ENCODE measurements at regions not wholly inside any gene's neighbourhood (a gene's known extent, or its start where the extent isn't known, plus 50 kb on each side); places are given as distances from the start of the nearest gene placed in this dataset.

DNA sequence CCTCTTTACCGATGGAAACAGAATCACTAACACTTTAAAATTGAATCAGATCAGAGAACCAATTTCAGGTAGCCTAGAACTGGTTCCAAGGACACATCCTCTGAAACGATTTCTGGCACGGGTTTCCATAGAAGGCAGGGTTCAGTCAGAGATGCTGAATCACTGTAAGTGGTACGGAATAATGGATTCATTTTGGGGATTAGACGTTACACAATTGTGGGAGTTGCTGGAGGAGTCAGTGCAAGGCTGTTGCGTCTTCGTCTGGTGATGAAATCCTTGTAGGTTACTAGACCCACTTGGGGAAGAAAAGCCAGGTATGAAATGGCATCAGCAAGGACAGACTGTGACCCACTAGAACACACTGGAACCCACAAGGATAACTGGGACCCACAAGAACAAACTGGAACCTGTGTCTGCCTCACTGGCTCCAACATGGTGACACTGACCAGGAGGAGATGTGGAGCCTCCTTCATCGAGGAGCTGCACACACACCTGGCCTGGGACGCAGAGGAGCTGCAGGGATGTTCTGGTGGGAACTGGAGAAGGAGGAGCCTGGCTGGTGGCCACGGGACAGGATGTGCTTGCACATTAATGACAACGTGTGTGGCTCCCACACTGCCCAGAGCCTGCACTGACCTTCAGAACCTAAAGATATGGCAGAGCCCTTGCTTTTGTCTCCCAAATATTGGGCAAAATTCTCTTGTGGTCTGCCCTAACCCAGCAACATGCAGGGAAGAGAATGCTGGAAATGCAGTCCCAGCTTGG, 105.1 kb downstream of the TRAPPC11 start:
- DNase-seq = no peak

DNA sequence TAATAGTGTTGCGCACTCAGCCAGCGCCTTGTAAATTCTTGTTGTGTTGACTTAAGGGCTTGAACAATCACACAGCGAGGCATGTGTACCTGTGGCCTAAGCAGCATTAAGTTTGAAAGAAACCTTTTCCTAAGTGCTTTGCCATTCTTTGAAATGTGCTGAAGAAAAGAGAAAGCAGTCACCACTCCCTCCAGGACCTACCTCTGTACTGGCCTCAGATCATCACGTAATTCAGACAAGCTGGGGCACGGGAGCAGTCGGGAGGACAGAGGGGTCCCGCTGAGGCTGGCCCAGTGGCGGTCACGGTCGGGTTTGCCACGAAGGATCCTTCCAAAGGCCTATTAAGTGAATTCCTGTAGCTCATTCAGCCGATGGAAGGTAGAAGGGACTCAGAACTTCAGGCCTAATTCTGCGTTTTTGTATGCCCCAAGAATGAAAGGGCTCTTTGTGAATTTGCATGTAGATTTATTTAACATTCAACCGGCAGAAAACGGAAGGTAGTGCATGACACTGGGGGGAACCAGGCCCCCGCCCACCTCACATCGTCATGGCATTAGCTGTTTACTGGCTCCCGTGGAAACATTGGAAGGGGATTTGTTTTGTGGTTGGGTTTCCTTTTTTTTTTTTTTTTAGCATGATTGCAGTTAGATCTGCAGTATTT, 106.3 kb downstream of the TRAPPC11 start:
- no peak for DNase-seq

DNA sequence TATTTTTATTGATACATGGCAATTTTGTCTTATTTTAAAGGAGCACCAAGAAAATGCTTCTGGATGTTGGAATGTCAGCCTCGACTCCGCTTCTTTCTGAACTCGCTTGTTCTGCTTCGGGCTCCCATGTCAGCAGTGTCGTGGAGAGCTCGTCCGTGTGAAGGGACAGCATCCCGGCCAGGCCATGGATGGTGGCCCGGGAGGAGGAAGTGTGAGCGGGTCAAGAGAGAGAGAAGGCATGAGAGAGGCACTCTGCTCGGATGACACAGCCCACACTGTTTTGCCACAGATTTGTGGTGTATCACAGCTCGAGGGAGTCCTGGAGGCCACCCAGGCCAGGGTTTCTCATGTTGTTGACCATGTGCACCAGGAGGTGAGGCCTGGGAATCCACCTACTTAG, 107.0 kb downstream of the TRAPPC11 start:
- DNase-seq = no peak

DNA sequence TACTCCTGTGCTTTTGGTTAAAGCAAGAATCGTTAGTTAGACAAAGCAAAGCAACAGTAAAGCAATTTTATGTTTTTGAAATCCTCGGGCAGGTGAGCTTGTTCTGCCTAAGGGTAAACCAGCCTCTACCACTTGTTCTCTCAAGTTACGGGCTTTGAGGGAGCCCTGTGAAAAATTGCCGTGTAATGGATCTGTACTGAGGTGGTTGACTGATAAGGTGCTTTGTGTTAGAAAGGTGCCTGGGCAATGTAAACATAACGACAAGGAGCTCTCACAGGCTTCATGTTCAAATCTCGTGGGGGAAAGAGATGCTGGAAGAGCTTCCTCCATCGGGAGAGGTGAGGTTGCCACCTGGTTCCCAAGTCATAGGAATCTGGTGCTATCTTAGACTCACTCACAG, 111.8 kb downstream of the TRAPPC11 start:
- DNase-seq = no peak

DNA sequence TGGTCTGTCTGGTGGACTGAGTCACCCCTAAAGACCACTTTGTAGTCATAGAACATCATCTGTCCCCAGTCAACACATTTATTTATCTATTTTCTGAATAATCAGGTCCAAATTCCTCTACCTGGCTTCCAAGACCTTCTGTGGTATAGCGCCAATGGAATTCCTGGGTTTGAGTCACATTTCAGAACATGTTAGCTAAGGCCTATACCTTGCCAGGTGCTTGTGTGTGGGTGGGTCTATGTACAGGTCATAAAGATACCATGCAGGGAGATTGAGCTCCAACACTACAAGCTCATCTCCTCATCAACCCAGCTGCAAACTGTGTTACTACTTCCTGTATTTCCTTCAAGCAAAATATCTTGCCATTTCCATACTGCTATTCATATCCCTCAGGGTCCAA, 113.3 kb downstream of the TRAPPC11 start:
- no peak for DNase-seq

DNA sequence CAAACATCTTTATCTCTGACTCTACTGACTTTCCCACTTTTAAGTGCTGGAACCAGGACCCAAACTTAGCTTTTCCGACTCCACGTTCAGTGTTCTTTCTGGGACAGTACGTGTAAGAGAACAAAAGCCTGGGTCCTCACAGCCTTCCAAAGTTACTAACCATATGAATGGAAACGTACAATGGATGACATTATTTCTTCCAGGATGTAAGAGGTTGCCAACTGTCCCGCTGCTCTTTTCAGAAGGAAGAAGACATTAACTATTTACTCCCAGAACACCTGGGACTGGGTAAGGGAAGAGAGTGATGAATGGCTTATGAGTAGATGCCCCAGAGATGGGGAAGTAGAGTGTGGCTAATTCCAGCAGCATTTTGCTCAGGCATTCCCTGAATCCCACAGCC, 114.7 kb downstream of the TRAPPC11 start:
- DNase-seq = no peak

DNA sequence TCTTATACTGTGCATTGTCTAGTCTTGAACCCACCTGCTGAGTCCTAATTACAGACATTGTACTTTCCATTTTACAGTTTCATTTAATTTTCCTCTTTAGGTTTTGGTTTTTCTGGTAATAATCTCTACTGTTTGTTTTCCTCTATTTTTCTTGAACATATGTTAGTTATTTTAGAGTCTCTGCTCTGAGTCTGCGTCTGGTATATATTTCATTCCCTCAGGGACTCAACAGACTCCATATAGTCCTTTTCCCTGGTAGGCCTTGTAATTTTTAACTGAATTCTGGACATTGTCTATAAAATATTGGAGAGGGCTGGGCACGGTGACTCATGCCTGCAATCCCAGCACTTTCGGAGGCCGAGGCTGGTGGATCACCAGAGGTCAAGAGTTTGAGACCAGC, 121.8 kb upstream of the STOX2 start:
- no peak for DNase-seq

DNA sequence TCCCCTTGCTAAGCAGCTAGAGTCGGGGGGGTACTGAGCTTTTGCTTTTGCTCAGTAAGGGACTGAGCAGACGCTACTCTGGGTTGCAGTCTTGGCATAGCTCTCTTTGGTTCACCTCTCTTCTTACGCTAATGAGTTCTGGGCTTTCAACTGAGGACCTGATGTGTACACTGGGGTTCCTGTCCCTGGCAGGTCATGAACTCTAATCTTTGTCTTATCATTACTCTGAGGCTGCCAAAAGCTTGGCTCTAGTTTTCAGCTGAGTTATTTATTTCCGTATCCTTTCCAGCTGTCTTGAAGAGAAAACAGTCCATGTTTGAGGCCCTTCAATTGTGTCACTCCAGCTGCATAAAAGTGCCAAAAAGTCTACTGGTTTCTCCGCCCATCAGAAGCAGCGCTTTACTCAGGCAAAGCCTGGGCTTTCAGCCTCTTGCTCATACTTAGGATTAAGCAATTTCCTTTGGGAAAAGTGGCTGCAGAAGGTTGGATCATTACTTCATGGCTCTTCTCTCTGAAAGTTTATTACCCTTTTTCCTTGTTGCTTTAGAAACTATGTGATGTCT, 121.0 kb upstream of the STOX2 start:
- no peak for DNase-seq

DNA sequence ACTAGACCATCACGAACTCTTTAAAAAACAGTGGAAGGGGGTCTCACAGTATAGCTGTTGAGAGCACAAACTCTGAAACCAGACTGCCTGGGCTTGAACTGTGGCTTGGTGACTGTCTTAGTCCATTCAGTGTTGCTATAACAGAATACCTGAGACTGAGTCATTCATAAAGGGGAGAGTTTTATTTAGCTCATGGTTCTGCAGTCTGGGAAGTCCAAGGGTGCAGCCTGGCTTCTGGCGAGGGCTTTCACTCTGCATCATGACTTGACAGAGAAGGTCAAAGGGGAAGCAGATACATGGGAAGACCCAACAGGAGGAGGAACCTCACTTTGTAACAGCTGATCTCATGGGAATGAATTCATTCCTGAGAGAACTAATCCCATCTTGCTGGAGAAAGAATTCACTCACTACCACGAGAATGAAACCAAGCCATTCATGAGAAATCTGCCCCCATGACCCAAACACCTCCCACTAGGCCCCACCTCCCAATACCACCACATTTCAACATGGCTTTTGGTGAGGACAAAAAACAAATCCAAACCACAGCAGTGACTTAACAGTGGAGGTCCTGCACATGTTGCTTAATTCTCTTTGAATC, 116.7 kb upstream of the STOX2 start:
- no peak for DNase-seq

DNA sequence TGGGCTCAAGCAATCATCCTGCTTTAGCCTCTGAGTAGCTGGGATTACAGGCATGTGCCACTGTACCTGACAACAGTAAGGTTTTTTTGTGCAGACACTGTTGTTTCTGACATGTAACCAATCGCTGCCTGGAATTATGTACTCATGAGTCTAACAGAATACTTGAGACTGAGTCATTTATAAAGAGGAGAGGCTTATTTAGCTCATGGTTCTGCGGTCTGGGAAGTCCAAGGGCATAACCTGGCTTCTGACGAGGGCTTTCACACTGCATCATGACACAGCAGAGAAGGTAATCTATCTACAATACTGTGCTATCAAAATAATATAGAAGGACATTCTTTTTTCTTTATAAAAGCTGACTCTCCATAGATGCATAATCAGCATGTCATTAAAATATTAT, 115.5 kb upstream of the STOX2 start:
- no peak for DNase-seq

DNA sequence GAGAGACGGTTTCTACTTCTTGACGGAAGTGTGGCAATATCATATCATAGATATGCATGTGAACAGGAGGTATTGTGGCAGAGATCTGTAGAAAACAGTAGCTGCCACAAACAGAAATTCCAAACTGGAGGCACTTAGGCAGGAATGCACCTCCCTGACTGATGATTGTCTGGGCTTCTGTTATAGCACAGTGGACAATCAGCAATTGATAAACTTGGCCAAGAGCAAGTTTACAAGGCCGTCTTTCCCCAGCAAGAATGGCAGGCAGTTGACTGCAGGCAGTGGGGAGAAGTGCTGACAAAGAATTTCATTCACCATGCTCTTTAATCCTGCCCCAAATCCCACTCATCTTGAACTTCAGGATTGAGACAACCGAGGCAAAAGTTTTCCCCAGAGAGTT, 114.4 kb upstream of the STOX2 start:
- DNase-seq = no peak

DNA sequence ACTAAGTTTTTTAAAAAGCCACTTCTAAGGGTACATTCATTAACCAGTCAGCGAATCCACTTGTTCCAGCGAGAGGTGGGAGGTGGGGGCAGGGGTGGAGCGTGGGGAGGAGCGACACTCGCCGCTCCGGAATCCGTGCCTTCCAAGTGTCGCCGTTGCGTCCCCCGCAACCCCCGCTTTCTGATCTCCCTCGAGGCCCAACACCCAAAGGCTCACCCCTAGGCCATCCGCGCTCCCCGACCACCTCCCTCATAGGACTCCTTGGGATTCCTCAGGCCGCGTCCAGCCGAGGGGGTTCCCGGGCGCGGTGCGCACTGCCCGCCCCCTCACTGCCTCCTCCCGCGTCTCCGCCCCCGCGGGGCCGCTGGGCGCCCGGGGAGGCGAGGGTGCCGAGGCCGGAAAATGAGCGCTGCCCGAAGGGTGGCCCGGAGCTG, 108.1 kb upstream of the STOX2 start:
- no peak for DNase-seq

DNA sequence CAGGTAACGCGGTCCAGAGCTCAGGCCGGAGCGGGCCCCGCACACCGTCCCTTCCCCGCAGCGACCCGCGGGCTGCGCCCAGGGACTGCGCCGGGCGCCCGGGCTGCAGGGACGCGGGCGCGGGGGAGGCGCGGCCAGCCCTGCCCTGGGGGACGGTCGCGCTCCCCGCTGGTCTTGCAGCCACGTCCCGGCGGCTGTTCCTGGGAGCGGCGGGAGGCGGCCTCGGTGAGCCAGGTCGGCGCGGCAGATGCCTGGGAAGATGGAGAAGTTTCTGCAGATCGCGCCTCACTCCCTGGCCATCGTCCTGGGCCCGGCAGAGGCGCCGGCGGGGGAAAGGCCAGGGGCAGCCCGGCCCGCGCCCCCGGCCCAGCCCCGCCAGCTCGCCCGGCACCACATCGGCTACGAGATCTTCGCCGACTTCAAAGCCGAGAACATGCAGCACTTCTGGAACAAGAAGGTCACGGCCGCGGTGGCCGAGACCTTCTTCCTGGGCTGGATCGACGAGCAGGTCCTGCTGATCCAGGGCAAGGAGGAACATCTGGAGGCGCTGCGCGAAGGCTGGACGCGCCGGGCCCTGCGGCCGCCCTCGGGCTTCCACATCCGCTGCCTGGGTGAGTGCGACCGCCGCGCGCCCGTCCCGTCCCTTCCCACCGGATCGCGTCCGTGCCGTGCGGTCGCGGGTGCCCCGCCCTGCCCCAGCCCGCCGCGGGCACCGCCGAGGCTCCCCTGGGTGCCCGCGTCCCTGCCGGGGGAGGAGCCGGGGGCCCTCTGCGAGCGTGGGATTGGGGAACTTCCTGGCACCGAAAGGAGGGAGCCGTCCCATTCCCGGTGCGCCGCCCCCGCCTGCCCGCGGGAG, 107.4 kb upstream of the STOX2 start:
- no peak for DNase-seq

DNA sequence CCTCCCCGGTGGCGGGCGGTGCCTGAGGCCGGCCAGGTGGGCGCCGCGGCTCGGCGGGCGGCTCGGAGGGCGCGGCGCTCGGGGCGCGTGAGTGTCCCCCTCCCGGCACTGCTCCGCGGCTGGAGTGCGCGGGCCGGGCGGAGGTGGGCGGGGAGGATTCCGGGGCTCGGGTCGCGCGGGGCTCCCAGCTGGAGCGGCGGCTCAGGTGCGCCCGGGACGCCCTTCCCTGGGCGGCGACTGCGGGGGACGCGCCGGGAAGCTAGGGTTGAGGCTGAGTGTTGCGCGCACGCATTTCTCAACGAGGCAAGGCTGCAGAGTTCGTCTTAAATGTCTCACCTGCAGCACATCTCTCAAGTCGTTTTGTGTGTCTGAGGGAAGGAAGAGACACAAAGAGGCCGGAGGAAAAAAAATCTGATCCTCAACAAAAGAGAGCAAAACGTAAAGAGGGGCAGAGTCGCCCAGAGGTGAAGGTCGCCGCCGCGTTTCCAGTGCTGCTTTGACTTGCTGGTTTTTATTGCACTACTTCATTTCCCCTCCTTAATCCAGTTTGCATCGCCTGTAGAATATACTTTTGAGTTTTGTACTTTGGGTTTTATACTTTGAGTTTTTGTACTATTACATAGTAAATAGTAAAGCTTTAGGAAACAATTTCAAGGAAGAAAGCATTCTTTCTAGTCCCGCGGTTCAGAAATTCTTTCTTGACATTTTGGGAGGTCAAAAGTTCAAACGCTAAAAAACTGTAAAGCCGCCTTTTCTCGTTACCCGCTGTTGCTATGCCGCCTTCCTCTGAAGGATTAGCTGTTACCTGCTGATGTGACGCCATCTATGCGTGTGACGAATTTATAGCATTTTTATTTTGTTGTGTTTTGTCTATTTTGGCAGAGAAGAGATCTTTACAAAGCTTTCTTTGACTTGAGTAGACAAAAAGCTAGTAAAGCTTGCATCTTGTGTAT, 106.5 kb upstream of the STOX2 start:
- DNase-seq = no peak

DNA sequence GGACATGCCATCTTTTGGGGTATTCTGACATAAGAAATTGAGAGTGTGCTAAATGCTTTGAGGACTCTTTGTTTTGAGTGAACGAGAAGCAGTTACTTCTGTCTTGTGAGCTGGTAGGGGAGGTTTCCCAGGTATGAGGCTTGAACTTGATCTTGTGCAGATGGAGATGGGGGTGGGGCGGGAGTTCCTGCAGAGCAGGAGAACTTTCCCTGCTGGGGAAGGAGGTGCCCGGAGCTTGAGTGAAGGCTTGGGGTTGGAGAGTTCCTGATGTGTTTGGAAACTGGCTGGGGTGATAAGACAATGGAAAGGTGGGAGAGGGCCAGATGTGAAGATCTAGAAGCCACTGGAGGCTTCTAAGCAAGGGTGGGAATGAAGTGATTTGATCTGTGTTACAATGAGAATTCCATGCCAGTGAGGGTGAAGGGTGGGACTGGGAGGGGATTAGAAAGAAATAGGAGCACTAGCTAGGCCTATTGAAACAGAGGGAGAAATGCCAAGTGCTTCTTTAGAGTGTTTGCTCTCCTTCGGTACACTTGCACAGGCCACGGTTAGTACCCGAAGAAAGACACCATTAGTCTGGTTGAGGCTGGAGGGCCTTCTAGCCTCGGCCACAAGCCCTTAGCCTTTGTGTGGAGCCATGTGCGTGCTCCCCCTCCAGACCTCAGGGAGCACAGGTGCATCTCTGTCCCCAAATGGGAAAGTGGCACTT, 103.5 kb upstream of the STOX2 start:
- no peak for DNase-seq

DNA sequence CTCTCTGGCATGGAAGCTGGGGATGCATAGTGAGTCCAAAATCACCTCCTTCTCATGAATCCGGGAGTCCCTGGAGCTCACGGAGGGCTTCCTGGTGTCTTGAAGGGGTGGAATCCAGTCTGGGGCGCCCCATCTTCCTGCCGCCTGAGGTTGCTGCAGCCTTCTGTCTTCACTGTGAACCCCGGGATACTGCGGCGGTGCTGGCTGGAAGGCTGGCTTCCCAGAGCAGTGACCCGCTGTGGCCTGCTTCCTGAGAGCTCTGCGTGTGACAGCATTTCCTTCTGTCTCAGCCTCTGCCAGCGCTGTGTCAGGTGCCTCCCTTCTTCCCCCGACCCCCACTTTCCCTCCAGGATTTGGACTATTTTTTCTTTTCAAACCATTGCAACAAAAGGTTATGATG, 98.8 kb upstream of the STOX2 start:
- no peak for DNase-seq

DNA sequence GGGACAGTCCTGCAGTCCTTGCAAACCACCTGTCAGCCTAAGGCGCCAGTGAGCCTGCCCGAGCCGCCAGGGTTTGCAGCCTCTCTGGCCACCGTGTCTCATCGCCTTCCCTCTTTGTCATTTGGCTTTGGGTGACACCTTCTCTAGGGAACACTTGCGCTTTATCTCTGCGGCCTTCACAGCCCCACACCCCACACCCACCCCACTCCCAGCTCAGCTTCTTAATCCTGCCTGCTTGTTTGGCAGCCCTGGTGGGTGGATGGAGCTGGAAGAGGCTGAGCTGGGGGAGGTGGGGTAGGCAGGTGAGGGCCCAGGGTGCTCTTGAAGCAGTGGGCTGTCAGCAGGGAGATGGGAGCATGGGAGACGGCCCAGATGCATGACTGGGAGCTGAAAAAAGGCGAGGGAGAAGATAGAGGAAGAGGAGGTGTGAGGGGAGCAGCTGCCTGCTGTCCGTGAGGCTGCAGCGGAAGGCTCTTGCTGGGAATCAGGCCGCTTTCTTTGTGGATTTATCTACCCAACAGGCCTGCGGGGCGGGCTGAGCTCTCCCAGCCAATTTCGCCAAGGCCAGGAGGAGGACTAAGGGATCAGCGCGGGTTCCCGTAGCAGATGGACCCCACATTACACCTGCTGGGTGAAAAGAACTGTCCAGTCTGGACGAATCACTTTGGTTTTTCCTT, 97.5 kb upstream of the STOX2 start:
- no peak for DNase-seq

DNA sequence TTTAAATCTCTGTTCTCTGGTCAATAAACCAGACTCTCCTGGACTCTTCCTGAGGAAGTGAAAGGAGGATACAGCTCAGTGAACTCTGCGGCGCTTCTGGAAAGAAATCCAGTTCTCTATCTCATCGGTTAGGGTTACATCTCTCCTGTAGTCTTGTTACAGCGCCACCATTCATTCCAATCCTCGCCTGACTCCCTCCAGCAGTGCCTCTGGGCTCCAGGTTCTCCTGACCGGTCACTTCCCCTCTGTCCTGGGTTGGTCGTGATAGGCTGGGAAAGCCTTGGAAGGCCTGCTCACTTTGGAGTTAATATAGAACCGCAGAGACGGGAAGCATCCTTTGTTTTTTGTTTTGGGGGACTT, 97.0 kb upstream of the STOX2 start:
- no peak for DNase-seq

DNA sequence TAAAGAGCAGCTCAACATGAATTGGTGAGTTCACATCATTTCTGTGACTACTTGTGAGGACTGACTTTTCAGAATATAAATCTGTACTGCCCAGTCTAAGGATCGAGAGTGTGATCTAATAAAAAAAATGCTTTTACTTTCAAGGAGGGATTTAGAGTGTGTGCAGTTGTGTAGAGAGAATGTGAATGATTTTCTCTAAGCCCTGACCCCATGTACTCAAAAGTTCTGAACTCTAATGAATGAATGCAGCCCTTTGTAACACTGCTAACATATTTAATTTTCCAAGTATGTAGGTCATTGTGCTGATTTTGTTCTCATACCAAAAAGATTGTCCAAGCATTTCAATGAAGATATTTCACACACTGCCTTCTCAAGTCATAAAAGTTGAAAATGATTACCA, 92.5 kb upstream of the STOX2 start:
- DNase-seq = no peak

DNA sequence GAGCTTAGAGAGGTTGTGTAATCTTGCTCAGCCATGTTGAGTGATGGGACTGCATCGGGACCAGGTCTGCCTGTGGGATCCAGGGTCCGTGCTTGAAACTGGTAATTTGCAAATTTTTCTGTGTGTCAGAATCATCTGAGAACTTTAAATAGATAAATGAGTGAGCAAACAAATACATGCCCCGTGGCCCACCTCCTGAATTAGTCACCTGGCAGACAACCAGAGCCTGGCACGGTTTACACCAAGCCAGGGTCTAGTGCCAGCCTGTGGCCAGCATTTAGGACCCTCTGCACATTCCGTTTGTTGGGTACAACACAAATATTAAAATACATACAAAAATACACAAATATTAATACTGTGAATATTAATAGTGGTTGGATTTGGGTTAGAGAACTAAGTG, 90.6 kb upstream of the STOX2 start:
- DNase-seq = no peak

DNA sequence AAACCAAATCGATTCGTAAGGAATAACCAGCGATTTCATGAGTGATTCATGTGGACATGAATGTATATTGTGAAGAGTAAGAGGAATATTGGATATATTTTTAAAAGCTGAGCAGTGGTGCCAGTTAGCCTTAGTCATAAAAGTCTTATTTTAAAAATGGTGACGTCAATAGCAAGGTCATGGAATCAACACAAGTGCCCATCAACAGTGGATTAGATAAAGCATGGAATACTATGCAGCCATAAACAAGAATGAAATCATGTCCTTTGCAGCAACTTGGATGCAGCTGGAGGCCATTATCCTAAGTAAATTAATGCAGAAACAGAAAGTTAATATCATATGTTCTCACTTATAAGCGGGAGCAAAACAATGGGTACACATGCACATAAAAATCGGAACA, 89.0 kb upstream of the STOX2 start:
- DNase-seq = no peak

All from NCI-H1417 treated with DMSO at 0.1 percent for 48 hours (cell line).